ENCODE measurements at regions not wholly inside any gene's neighbourhood (a gene's known extent, or its start where the extent isn't known, plus 50 kb on each side); places are given as distances from the start of the nearest gene placed in this dataset.

DNA sequence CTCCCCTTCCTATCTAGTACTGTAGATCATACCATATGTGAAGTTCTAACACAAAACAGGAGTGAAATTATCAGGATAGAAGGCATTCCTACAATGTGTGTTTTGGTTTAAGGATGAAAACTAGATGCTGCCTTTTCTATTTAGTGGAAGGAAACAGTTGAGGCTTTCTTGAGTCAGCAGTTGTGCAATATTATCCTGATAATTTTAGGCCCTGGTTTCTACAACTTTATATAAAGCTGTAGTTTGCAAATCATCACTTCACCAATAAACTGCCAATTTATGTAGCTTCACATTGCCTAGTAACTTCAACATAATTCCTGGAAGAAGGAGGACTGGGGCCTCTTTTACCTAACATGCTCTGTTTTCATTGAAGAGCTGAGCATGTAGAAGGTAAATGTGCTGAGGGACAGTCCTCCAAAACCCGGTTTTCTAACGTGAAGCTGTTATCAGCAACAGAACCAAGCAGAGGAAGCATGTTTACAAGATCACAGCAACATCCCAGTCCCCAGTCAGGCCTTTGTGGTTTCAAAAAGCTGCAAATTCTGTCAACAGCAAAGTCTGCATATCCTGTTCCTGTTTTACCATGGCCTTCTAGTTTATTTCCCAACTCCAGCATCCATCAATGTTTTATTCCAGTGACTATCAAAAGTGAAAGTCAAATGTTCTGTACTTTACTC, 513.4 kb upstream of the MEF2C start (continued):
- TF ChIP-seq KDM1A (IDR thresholded peaks at IDR 0.05; ENCODE audit: borderline replicate concordance, low read length) (no peak), JUN (IDR thresholded peaks at IDR 0.05; ENCODE audit: low read depth, low read length) (no peak), TCF12 (IDR thresholded peaks at IDR 0.05; ENCODE audit: low read depth, low read length) (no peak), HDAC6 (IDR thresholded peaks at IDR 0.05; ENCODE audit: low read depth, low read length) (no peak), NANOG (IDR thresholded peaks at IDR 0.05; ENCODE audit: insufficient read depth, low read depth, low read length, poor library complexity, severe bottlenecking) (no peak), ZNF274 (IDR thresholded peaks at IDR 0.05; ENCODE audit: borderline replicate concordance, extremely low read depth, low read length) (no peak)
